Activated naive CD4-positive, alpha-beta T cell treated with anti-CD3 and anti-CD28 coated beads, Interleukin-2, amount 10 ng/mL, durations not matched to agents 7 days and 5 days (primary cell): ENCODE measurements at regions not wholly inside any gene's neighbourhood (a gene's known extent, or its start where the extent isn't known, plus 50 kb on each side); places are given as distances from the start of the nearest gene placed in this dataset.

Experiments
- CTCF ChIA-PET: fragments of 350-600 bp; sonication (Branson Sonifier 250); formaldehyde crosslinking; loops from one replicate; lab custom pipeline; 2021; ENCODE audit warnings: antibody characterized with exemption; lab: Charles Lee
- DNase-seq: peaks from one replicate; pipeline ENCODE4 v3.0.0-alpha.2; 2020
- H3K27ac Mint-ChIP-seq: one replicate; pipeline ENCODE4 v1.8.0; 2021; ENCODE audit warnings: mild to moderate bottlenecking, moderate library complexity, mixed read lengths
- H3K27me3 Mint-ChIP-seq: one replicate; pipeline ENCODE4 v1.8.0; 2021; ENCODE audit warnings: mild to moderate bottlenecking, mixed read lengths
- H3K36me3 Mint-ChIP-seq: one replicate; pipeline ENCODE4 v1.8.0; 2021; ENCODE audit warnings: mixed read lengths
- H3K4me1 Mint-ChIP-seq: one replicate; pipeline ENCODE4 v1.8.0; 2021; ENCODE audit warnings: mixed read lengths
- H3K4me3 Mint-ChIP-seq: one replicate; pipeline ENCODE4 v1.8.0; 2021; ENCODE audit warnings: mild to moderate bottlenecking, moderate library complexity, mixed read lengths
- H3K9me3 Mint-ChIP-seq: one replicate; pipeline ENCODE4 v1.8.0; 2021; ENCODE audit warnings: mixed read lengths

DNA sequence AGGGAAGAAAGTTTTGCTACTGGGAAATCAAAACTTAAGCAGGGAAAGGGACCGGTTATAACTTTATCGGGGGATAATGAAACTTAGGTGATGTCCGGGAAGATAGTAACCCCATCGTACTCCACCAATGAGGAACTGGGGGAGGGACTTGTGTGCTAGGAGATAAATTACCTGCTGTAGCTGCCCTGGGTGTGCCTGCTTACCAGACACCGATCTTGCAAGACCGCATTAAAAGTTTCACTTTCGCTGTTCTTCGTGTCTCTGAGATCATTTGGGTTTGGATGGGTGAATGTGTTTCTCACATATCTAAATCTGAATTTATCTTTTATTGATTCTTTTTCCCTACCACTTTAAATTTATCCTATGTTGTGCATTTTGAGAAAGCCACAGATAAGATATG is 381.4 kb downstream of the SLITRK6 start:
- CTCF ChIA-PET: no interaction called here
- H3K4me3 Mint-ChIP-seq: no peak overlapping the region

DNA sequence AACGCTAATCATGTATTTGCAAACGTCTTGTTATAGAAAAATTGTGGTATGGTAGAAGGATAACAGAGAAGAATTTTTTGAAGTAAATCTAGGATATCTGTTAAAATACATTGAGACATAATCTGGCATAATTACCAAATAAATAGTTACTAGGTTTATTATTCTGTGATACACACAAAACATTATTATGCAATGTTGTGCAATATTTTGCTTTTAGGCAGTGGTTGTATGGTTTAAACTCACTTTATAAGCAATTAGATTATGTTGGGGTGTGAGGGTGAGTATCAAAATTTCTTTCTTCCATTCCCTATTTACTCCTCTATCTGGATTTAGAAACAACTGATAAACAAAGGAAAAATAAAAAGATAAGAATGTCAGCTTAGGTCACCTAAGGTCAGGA is 385.6 kb downstream of the SLITRK6 start:
- H3K4me3 Mint-ChIP-seq: no peak overlapping the region
- no peaks in the 10 kb centered on the region for H3K36me3 Mint-ChIP-seq
- CTCF ChIA-PET: no interaction called here
- DNase-seq: no peak
- no peak overlapping the region for H3K27ac Mint-ChIP-seq
- no peaks in the 10 kb centered on the region for H3K4me1 Mint-ChIP-seq
- H3K27me3 Mint-ChIP-seq: no peaks in the 10 kb centered on the region
- H3K9me3 Mint-ChIP-seq: no peaks in the 10 kb centered on the region

More for the DNA sequence above, 381.4 kb downstream of the SLITRK6 start:
- Mint-ChIP-seq H3K27ac (no peak overlapping the region), H3K36me3 (no peaks in the 10 kb centered on the region), H3K9me3 (peaks cover 1% of the 10 kb centered on the region), H3K4me1 (no peaks in the 10 kb centered on the region), H3K27me3 (no peaks in the 10 kb centered on the region)
- DNase-seq: no peak

DNA sequence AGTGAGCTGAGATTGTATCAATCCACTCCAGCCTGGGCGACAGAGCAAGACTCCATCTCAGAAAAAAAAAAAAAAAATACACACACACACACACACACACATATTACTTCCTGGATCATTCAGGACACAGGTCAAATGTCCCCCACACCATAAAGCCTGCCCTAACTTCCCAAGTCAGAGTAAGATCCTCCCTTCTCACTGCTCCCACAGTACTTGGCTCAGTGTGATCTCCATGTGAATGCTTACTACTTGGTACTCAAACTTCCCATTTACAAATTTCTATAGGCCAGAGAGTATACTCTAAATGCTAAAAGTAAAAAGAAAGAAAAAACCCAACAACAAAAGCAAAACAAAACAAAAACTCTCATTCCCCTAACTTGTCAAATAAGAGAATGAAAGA is 386.8 kb downstream of the SLITRK6 start:
- no peaks in the 10 kb centered on the region for H3K9me3 Mint-ChIP-seq
- DNase-seq: no peak
- CTCF ChIA-PET: no interaction called here
- H3K27me3 Mint-ChIP-seq: no peaks in the 10 kb centered on the region
- no peak overlapping the region for H3K27ac Mint-ChIP-seq
- H3K4me3 Mint-ChIP-seq: no peak overlapping the region
- no peaks in the 10 kb centered on the region for H3K36me3 Mint-ChIP-seq
- H3K4me1 Mint-ChIP-seq: no peaks in the 10 kb centered on the region

DNA sequence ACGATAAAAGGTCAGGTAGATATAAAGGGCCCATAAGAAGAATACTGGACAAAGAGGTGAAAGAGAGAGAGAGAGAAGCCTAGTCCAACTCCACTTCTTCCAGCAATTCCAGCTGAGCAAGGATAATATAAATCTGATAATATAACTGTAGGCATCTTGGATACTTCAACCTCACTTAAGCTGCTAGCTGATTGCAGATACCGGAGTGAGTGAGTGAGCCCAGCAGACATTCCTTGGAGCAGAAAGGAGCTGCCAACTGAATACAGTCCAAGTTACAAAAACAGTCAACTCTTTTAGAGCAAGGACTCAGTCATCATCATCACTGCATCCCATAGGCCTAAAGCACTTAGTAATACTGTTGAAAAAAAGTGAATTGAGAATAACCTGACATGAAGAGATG is 387.6 kb downstream of the SLITRK6 start:
- CTCF ChIA-PET: no interaction called here
- H3K36me3 Mint-ChIP-seq: no peaks in the 10 kb centered on the region
- no peak for DNase-seq
- no peak overlapping the region for H3K27ac Mint-ChIP-seq
- H3K9me3 Mint-ChIP-seq: no peaks in the 10 kb centered on the region
- H3K4me1 Mint-ChIP-seq: no peaks in the 10 kb centered on the region
- H3K4me3 Mint-ChIP-seq: no peak overlapping the region
- no peaks in the 10 kb centered on the region for H3K27me3 Mint-ChIP-seq

GRCh38 chr13:85408415-85408814 is 390.8 kb downstream of the SLITRK6 start:
- DNase-seq: no peak
- Mint-ChIP-seq H3K9me3 (peaks cover 2% of the 10 kb centered on the region), H3K27ac (no peak overlapping the region), H3K27me3 (no peaks in the 10 kb centered on the region), H3K36me3 (no peaks in the 10 kb centered on the region), H3K4me3 (no peak overlapping the region), H3K4me1 (no peaks in the 10 kb centered on the region)
- CTCF ChIA-PET: no interaction called here

DNA sequence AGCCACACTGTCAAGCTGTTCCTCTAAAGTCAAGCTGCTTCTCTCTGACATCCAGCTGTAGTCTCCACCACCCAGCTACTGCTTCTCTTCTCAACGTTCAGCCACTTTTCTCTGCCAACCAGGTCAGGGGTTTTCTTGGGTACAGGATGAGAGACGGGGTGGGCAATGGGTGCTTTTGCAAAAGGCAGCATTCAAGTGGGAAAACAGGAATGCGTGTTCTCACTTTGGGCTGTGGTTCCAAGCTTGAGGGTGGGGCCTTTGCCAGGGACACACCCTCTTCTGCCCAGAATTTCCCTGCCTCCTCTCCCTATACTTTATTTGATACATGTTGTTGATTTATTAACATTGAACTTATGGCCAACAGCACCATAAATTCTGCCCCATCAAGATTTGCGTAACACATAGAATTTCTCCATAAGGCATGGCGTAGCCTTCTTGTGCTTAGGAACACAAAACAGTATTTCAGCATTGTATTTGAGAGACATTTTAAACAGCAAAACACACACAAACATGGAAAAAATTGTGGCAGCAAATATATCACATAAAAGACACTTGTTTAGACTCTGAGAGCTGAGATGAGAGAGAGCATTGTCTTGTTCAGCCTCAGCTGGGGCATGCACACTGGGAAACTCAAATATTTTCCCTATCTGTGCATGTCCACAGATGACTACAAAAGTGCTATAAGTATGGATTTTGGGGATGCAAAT is 392.8 kb downstream of the SLITRK6 start:
- no peaks in the 10 kb centered on the region for H3K36me3 Mint-ChIP-seq
- H3K27me3 Mint-ChIP-seq: no peaks in the 10 kb centered on the region
- CTCF ChIA-PET: no interaction called here

GRCh38 chr13:85405316-85405897 is 393.8 kb downstream of the SLITRK6 start:
- Mint-ChIP-seq H3K27me3 (no peaks in the 10 kb centered on the region), H3K9me3 (peaks cover 2% of the 10 kb centered on the region), H3K36me3 (no peaks in the 10 kb centered on the region), H3K27ac (no peak overlapping the region), H3K4me3 (no peak overlapping the region), H3K4me1 (no peaks in the 10 kb centered on the region)
- no peak for DNase-seq
- CTCF ChIA-PET: no interaction called here

More for the DNA sequence above, 392.8 kb downstream of the SLITRK6 start:
- no peak overlapping the region for H3K4me3 Mint-ChIP-seq
- DNase-seq: no peak
- H3K27ac Mint-ChIP-seq: no peak overlapping the region
- peaks cover 2% of the 10 kb centered on the region for H3K9me3 Mint-ChIP-seq
- no peaks in the 10 kb centered on the region for H3K4me1 Mint-ChIP-seq

GRCh38 chr13:85386424-85386823 is 412.8 kb downstream of the SLITRK6 start:
- Mint-ChIP-seq H3K4me3 (no peak overlapping the region), H3K4me1 (no peaks in the 10 kb centered on the region), H3K9me3 (peaks cover 6% of the 10 kb centered on the region), H3K36me3 (no peaks in the 10 kb centered on the region), H3K27ac (no peak overlapping the region), H3K27me3 (no peaks in the 10 kb centered on the region)
- DNase-seq: no peak
- CTCF ChIA-PET: no interaction called here

DNA sequence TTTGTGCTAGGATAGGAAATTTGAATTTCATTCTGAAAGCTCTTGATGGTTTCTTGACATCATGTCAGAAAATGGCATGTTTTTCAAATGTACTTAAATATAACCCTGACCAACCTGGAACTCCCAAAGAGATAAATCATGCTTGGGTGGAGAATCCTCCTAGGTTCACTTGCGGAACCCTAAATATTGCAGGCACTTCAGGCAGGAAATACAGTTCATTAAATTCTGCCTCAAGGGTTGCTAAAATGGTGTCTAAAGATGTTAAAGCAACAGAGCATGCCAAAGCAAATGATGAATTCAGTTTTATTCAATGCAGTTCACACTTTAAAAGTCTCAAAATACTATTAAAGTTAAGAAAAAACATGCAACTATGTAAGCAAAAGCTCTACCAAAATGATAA is 415.9 kb downstream of the SLITRK6 start:
- H3K4me1 Mint-ChIP-seq: no peaks in the 10 kb centered on the region
- no peak overlapping the region for H3K27ac Mint-ChIP-seq
- H3K4me3 Mint-ChIP-seq: no peak overlapping the region
- H3K36me3 Mint-ChIP-seq: no peaks in the 10 kb centered on the region
- CTCF ChIA-PET: no interaction called here
- H3K9me3 Mint-ChIP-seq: peaks cover 7% of the 10 kb centered on the region
- DNase-seq: no peak
- H3K27me3 Mint-ChIP-seq: no peaks in the 10 kb centered on the region

DNA sequence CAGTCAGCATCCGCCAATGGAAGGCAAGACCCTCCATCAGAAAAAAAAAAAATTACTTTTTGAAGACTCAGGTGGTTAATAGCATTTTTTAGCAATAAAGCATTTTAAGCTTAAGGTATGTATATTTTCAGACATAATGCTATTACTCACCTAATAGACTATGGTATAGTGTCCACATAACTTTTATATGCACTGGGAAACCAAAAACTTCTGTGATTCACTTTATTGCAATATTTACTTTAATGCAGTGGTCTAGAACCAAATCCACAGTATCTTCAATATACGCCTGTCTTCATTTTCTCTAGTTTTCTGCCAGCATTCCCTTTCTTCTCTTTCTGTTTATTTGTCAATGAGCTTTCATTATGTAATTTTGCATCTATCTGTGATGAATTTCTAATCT is 418.1 kb downstream of the SLITRK6 start:
- Mint-ChIP-seq H3K4me3 (no peak overlapping the region), H3K9me3 (peaks cover 3% of the 10 kb centered on the region), H3K4me1 (no peaks in the 10 kb centered on the region), H3K36me3 (no peaks in the 10 kb centered on the region), H3K27me3 (no peaks in the 10 kb centered on the region), H3K27ac (no peak overlapping the region)
- CTCF ChIA-PET: no interaction called here
- no peak for DNase-seq

DNA sequence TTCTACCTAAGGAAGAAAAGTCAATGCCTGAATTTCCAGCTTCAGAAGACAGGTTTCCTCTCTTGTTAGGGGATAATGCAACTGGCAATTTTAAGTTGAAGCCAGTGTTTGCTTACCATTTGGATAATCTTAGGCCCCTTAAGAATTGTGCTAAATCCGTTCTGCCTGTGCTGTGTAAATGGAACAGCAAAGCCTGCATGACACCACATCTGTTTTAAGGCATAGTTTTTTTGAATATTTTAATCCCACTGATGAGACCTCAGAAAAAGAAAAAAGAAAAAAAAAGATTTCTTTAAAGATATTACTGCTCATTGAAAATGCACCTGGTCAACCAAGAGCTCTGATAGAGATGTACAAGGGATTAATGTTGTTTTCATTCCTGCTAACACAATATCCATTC is 419.2 kb downstream of the SLITRK6 start:
- Mint-ChIP-seq H3K9me3 (peaks cover 3% of the 10 kb centered on the region), H3K4me1 (no peaks in the 10 kb centered on the region), H3K27ac (no peak overlapping the region), H3K4me3 (no peak overlapping the region), H3K27me3 (no peaks in the 10 kb centered on the region), H3K36me3 (no peaks in the 10 kb centered on the region)
- no peak for DNase-seq
- CTCF ChIA-PET: no interaction called here

GRCh38 chr13:85379433-85379832 is 419.8 kb downstream of the SLITRK6 start:
- Mint-ChIP-seq H3K27me3 (no peaks in the 10 kb centered on the region), H3K27ac (no peak overlapping the region), H3K4me3 (no peak overlapping the region), H3K9me3 (peaks cover 3% of the 10 kb centered on the region), H3K36me3 (no peaks in the 10 kb centered on the region), H3K4me1 (no peaks in the 10 kb centered on the region)
- DNase-seq: no peak
- CTCF ChIA-PET: no interaction called here

- CTCF ChIA-PET: no interaction called here
- Mint-ChIP-seq H3K9me3 (peaks cover 3% of the 10 kb centered on the region), H3K4me1 (no peaks in the 10 kb centered on the region), H3K27me3 (no peaks in the 10 kb centered on the region), H3K4me3 (no peak overlapping the region), H3K36me3 (no peaks in the 10 kb centered on the region), H3K27ac (no peak overlapping the region)
- no peak for DNase-seq
Measured at GRCh38 chr13:85377783-85378182, 421.4 kb downstream of the SLITRK6 start.

GRCh38 chr13:85373322-85373721 is 425.9 kb downstream of the SLITRK6 start:
- CTCF ChIA-PET: no interaction called here
- no peak for DNase-seq
- no peaks in the 10 kb centered on the region for H3K9me3 Mint-ChIP-seq
- no peaks in the 10 kb centered on the region for H3K27me3 Mint-ChIP-seq
- H3K27ac Mint-ChIP-seq: no peak overlapping the region
- H3K4me1 Mint-ChIP-seq: no peaks in the 10 kb centered on the region
- H3K4me3 Mint-ChIP-seq: no peak overlapping the region
- no peaks in the 10 kb centered on the region for H3K36me3 Mint-ChIP-seq

DNA sequence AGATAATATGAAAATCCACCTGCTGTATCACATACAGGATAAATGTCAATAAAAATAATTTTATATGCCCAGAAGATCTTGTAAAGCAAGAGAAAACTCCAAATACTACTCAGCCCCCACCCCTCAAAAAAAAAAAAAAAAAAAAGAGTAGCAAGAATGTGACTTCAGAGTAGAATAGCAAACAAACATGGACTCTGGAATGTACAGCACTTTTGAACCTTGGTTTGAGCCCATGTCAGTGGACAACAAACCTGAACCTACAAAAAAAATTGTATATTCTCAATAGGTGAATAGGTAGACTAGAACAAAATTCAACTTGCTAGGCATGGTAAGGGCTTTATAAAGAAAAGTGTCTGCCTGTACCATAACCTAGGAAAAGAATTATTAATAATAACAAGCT is 428.0 kb downstream of the SLITRK6 start:
- DNase-seq: no peak

More for the DNA sequence above, 428.0 kb downstream of the SLITRK6 start:
- H3K27me3 Mint-ChIP-seq: no peaks in the 10 kb centered on the region
- no peak overlapping the region for H3K4me3 Mint-ChIP-seq
- CTCF ChIA-PET: no interaction called here
- H3K9me3 Mint-ChIP-seq: no peaks in the 10 kb centered on the region
- H3K27ac Mint-ChIP-seq: no peak overlapping the region
- no peaks in the 10 kb centered on the region for H3K36me3 Mint-ChIP-seq
- no peaks in the 10 kb centered on the region for H3K4me1 Mint-ChIP-seq
